ENCODE measurements at regions not wholly inside any gene's neighbourhood (a gene's known extent, or its start where the extent isn't known, plus 50 kb on each side); places are given as distances from the start of the nearest gene placed in this dataset.
A peak's percentile ranks its signal among the peaks of the same experiment; 100 is the strongest.

DNA sequence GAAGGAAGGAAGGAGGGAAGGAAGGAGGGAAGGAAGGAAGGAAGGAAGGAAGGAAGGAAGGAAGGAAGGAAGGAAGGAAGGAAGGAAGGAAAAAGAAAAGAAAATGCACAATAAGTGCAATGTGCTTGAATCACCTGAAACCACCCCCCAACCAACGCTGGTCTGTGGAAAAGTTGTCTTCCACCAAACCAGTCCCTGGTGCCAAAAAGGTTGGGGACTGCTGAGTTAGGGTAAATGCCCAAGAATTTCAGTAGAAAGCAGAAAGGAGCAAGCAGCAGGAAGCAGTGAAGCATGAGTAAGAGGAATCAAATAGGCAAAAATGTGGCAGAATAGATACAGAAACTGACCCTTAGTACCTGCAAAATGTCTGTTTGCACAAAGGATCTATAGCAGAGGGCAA is 137.2 kb downstream of the JCAD start:
- Histone ChIP-seq H3K4me3 (ENCODE audit: low read depth, low read length) (no peak overlapping the region), H3K9me3 (ENCODE audit: control insufficient read depth, insufficient read depth, low read depth, low read length) (no peaks in the 10 kb centered on the region), H3K36me3 (ENCODE audit: control insufficient read depth in 2 of 2, insufficient read depth in 1 of 2, low read length in 2 of 2) (no peaks in the 10 kb centered on the region), H3K4me1 (ENCODE audit: control insufficient read depth, insufficient read depth, low read length) (no peaks in the 10 kb centered on the region), H3K27ac (ENCODE audit: extremely low read depth, low read depth, low read length) (no peak overlapping the region)
- ChIA-PET CTCF (no interaction called here), POLR2A (no interaction called here)
- no peak for TF ChIP-seq ZNF239 (tag by site-specific recombination; IDR thresholded peaks at IDR 0.05)
- TF ChIP-seq ZNF518A (tag by site-specific recombination; conservative IDR thresholded peaks at IDR 0.05; ENCODE audit: low read depth), result no peak
- TF ChIP-seq ZNF221 (tag by site-specific recombination; IDR thresholded peaks at IDR 0.05; ENCODE audit: borderline replicate concordance), result no peak
- no peak for TF ChIP-seq ZBTB7A (tag by site-specific recombination; IDR thresholded peaks at IDR 0.05; ENCODE audit: low read depth)
- TF ChIP-seq ZIC2 (tag by site-specific recombination; IDR thresholded peaks at IDR 0.05), result no peak
- no peak for TF ChIP-seq TRIM28 (IDR thresholded peaks at IDR 0.05; ENCODE audit: borderline replicate concordance, low read length)
- TF ChIP-seq ZNF76 (tag by site-specific recombination; IDR thresholded peaks at IDR 0.05; ENCODE audit: borderline replicate concordance, low read depth), result no peak
- no peak for TF ChIP-seq ZNF555 (tag by site-specific recombination; conservative IDR thresholded peaks at IDR 0.05)

- ChIA-PET POLR2A (no interaction called here), CTCF (no interaction called here)
- H3K9me3 ChIP-seq (ENCODE audit: control insufficient read depth, insufficient read depth, low read depth, low read length), result no peaks in the 10 kb centered on the region
- H3K27ac ChIP-seq (ENCODE audit: extremely low read depth, low read depth, low read length), result no peak overlapping the region
- no peak overlapping the region for H3K4me3 ChIP-seq (ENCODE audit: low read depth, low read length)
- no peaks in the 10 kb centered on the region for H3K36me3 ChIP-seq (ENCODE audit: control insufficient read depth in 2 of 2, insufficient read depth in 1 of 2, low read length in 2 of 2)
- no peaks in the 10 kb centered on the region for H3K4me1 ChIP-seq (ENCODE audit: control insufficient read depth, insufficient read depth, low read length)
- no peak for TF ChIP-seq ZNF626 (tag by site-specific recombination; IDR thresholded peaks at IDR 0.05)
Observed at GRCh38 chr10:29921071-29921446, 138.3 kb downstream of the JCAD start.

DNA sequence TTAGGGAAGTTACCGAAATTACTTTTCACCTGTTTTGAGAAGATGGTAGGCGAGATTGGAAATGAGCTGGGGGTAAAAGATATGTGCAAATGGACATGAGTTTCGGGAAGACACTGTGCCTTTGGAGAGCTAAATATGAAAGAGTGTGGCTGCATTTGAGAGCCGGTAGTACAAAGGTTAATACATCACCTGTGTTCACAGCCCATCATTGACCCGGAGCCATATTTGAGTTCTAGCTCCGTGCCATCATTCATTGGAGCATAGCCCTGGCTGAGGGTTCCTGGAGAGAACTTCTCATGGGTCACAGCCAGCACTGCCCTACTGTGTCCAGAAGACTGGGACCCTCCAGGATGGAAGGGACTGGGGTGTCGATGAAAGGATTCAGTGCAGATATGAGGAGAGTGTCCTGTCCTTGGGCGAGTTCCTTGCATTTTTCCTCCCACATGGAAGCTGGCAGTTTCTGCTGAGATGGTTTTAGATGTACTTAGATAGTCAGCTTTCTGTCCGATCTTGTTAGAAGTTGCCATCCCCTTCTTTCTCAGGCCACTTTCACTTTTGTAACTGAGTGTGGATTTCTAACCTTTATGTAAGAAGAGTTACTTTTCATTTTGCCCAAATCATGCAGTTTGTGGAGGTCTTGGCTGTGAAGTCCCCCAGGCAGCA is 138.8 kb downstream of the JCAD start:
- H3K36me3 ChIP-seq (ENCODE audit: control insufficient read depth in 2 of 2, insufficient read depth in 1 of 2, low read length in 2 of 2), result no peaks in the 10 kb centered on the region
- no peaks in the 10 kb centered on the region for H3K9me3 ChIP-seq (ENCODE audit: control insufficient read depth, insufficient read depth, low read depth, low read length)
- no peak overlapping the region for H3K27ac ChIP-seq (ENCODE audit: extremely low read depth, low read depth, low read length)
- POLR2A ChIA-PET, result no interaction called here
- no peak overlapping the region for H3K4me3 ChIP-seq (ENCODE audit: low read depth, low read length)
- TF ChIP-seq PRDM1 (tag by site-specific recombination; IDR thresholded peaks at IDR 0.05), result peak; percentile 25; the same call in 1 of the 2 replicates
- TF ChIP-seq ZNF133 (tag by site-specific recombination; IDR thresholded peaks at IDR 0.05), result no peak
- CTCF ChIA-PET, result interaction anchor here (0.6 to 0.7 kb wide), 2 partner anchors 37 to 535 kb away, joined by 3 to 4 read pairs; no protein-coding TSS in a partner anchor
- no peaks in the 10 kb centered on the region for H3K4me1 ChIP-seq (ENCODE audit: control insufficient read depth, insufficient read depth, low read length)

DNA sequence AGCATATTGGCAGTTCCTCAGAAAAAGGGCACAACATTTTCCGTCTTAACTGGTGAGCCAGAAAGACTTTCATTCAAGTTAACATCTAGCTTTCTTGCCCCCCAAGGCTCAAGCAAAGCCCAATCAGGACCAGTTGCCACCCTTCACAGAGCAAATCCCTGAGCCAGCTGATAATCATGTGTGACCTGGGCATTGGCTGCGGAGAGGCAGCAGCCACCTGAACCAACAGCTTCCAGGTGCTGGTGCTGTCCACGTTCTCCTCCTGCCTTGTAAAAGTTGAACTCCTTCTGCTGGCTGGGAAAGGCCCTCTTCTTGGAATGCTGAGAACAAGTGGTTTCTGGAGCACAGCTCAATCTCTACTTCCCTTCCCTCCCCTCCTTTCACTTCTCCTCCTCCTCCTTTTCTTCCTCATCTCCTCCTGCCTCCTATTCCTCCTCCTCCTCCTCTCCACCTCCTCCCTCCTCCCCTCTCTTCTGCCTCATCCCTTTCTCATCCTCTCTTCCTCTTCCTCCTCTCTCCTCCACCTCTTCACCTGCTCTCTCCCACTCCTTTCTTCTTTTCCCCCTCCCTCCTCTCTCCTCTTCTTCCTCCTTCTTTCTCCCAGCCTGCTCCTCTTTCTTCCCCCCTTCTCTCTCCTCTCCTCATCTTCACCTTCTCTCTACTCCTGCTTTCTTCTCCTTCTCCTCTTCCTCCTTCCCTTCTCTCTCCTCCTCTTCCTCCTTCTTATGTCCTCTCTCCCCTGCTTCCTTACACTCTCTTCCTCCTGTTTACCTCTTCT is 140.6 kb downstream of the JCAD start:
- Histone ChIP-seq H3K27ac (ENCODE audit: extremely low read depth, low read depth, low read length) (no peak overlapping the region), H3K9me3 (ENCODE audit: control insufficient read depth, insufficient read depth, low read depth, low read length) (no peaks in the 10 kb centered on the region), H3K4me1 (ENCODE audit: control insufficient read depth, insufficient read depth, low read length) (no peaks in the 10 kb centered on the region), H3K4me3 (ENCODE audit: low read depth, low read length) (no peak overlapping the region), H3K36me3 (ENCODE audit: control insufficient read depth in 2 of 2, insufficient read depth in 1 of 2, low read length in 2 of 2) (no peaks in the 10 kb centered on the region)
- POLR2A ChIA-PET, result no interaction called here
- CTCF ChIA-PET, result interaction anchor here (0.6 kb wide), 1 partner anchor 331 kb away, joined by 3 read pairs; no protein-coding TSS in a partner anchor
- TF ChIP-seq EGR2 (tag by site-specific recombination; IDR thresholded peaks at IDR 0.05; ENCODE audit: low read depth), result peak; percentile 90
- peak; percentile 31 for TF ChIP-seq ZFHX2 (tag by site-specific recombination; conservative IDR thresholded peaks at IDR 0.05)
- TF ChIP-seq, protein P1, sequence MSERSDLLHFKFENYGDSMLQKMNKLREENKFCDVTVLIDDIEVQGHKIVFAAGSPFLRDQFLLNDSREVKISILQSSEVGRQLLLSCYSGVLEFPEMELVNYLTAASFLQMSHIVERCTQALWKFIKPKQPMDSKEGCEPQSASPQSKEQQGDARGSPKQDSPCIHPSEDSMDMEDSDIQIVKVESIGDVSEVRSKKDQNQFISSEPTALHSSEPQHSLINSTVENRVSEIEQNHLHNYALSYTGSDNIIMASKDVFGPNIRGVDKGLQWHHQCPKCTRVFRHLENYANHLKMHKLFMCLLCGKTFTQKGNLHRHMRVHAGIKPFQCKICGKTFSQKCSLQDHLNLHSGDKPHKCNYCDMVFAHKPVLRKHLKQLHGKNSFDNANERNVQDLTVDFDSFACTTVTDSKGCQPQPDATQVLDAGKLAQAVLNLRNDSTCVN (tag by site-specific recombination; optimal IDR thresholded peaks at IDR 0.05), result no peak
- TF ChIP-seq PRDM1 (tag by site-specific recombination; IDR thresholded peaks at IDR 0.05), result peak; percentile 91
- no peak for TF ChIP-seq ZNF202 (tag by site-specific recombination; IDR thresholded peaks at IDR 0.05; ENCODE audit: borderline replicate concordance)
- TF ChIP-seq ZNF513 (tag by site-specific recombination; IDR thresholded peaks at IDR 0.05), result peak; percentile 77
- TF ChIP-seq ZNF366 (tag by site-specific recombination; conservative IDR thresholded peaks at IDR 0.05), result peak; percentile 87
- no peak for TF ChIP-seq RBAK (tag by site-specific recombination; IDR thresholded peaks at IDR 0.05)
